ENCODE measurements at regions not wholly inside any gene's neighbourhood (a gene's known extent, or its start where the extent isn't known, plus 50 kb on each side); places are given as distances from the start of the nearest gene placed in this dataset.

- TF ChIP-seq EZH2 (IDR thresholded peaks at IDR 0.05; ENCODE audit: insufficient read depth, poor library complexity, severe bottlenecking) (no peak), EZH2phosphoT487 (IDR thresholded peaks at IDR 0.05; ENCODE audit: insufficient read depth, low read depth) (no peak)
Measured at GRCh38 chr15:73809728-73810501, 56.8 kb upstream of the INSYN1 start.

All from GM23248 (cell line).